Brain microvascular endothelial cell (primary cell): ENCODE measurements at regions not wholly inside any gene's neighbourhood (a gene's known extent, or its start where the extent isn't known, plus 50 kb on each side); places are given as distances from the start of the nearest gene placed in this dataset.
A peak's percentile ranks its signal among the peaks of the same experiment; 100 is the strongest.
"Not testable (repeated sequence)": the region's sequence is repeated elsewhere in the genome, so short reads cannot be mapped to it uniquely, and the experiment has no call there.

Source experiments
- DNase-seq: peaks from one replicate; pipeline ENCODE4 v3.0.0-alpha.2; 2020
- H3K27ac ChIP-seq: fragments of 250-450 bp; sonication (Bioruptor Pico); 2 replicates; pipeline ENCODE4 v1.5.1; 2020; ENCODE audit warnings: mild to moderate bottlenecking, moderate library complexity
- H3K27me3 ChIP-seq: fragments of 250-450 bp; sonication (Bioruptor Pico); replicated peaks from 2 replicates; pipeline ENCODE4 v1.5.1; 2020; ENCODE audit warnings: mild to moderate bottlenecking
- H3K36me3 ChIP-seq: fragments of 250-450 bp; sonication (Bioruptor Pico); replicated peaks from 2 replicates; pipeline ENCODE4 v1.5.1; 2020; ENCODE audit warnings: mild to moderate bottlenecking
- H3K4me3 ChIP-seq: 2 replicates; pipeline ENCODE4 v1.5.1; 2011; ENCODE audit warnings: low read depth, mild to moderate bottlenecking, control low read depth, low read length, moderate library complexity
- CTCF ChIP-seq: IDR thresholded peaks from 2 replicates; pipeline ENCODE4 v1.5.1; 2011; ENCODE audit warnings: low read depth, mild to moderate bottlenecking, moderate library complexity, low read length, control low read depth, inconsistent platforms; ENCODE audit errors: missing control alignments
- in situ Hi-C: cut with HindIII; loops from 2 replicates; pipeline ENCODE4 v1.10.0; 2017; ENCODE audit warnings: low sequenced_read_pairs, low pct_ligation_motif_present

- Histone ChIP-seq H3K27ac (no peak overlapping the region), H3K4me3 (no peak overlapping the region), H3K27me3 (no peaks in the 10 kb centered on the region), H3K36me3 (no peaks in the 10 kb centered on the region)
- DNase-seq = no peak
- TF ChIP-seq CTCF = no peak
- in situ Hi-C loops = no loop called here
Measured at GRCh38 chr4:106546370-106546769, 177.8 kb upstream of the GIMD1 start.

- H3K27me3 ChIP-seq, H3K4me3 ChIP-seq, in situ Hi-C loops, H3K27ac ChIP-seq, DNase-seq, H3K36me3 ChIP-seq: not testable (repeated sequence)
Measured at GRCh38 chr4:106542609-106543008, 174.0 kb upstream of the GIMD1 start.

- Histone ChIP-seq H3K27me3 (no peaks in the 10 kb centered on the region), H3K36me3 (no peaks in the 10 kb centered on the region), H3K27ac (no peak overlapping the region), H3K4me3 (no peak overlapping the region)
- peak; percentile 0 for DNase-seq
- no peak for TF ChIP-seq CTCF
- in situ Hi-C loops = no loop called here
Measured at GRCh38 chr4:106541253-106541652, 172.7 kb upstream of the GIMD1 start.

GRCh38 chr4:106530821-106531220, 162.2 kb upstream of the GIMD1 start:
- H3K36me3 ChIP-seq = no peaks in the 10 kb centered on the region
- DNase-seq = no peak
- no peaks in the 10 kb centered on the region for H3K27me3 ChIP-seq
- no peak overlapping the region for H3K27ac ChIP-seq
- in situ Hi-C loops = no loop called here
- H3K4me3 ChIP-seq = no peak overlapping the region
- no peak for TF ChIP-seq CTCF

- H3K4me3 ChIP-seq = no peak overlapping the region
- H3K27ac ChIP-seq = peak overlapping the region; percentile 21
- in situ Hi-C loops = no loop called here
- no peaks in the 10 kb centered on the region for H3K36me3 ChIP-seq
- no peaks in the 10 kb centered on the region for H3K27me3 ChIP-seq
- DNase-seq = no peak
- no peak for TF ChIP-seq CTCF
Measured at GRCh38 chr4:106530024-106530361, 161.4 kb upstream of the GIMD1 start.

- H3K36me3 ChIP-seq = no peaks in the 10 kb centered on the region
- DNase-seq = peak; percentile 16
- in situ Hi-C loops = no loop called here
- H3K4me3 ChIP-seq = no peak overlapping the region
- H3K27me3 ChIP-seq = no peaks in the 10 kb centered on the region
- peak overlapping the region; percentile 41 for H3K27ac ChIP-seq
- TF ChIP-seq CTCF = no peak
Measured at GRCh38 chr4:106529348-106530023, 160.9 kb upstream of the GIMD1 start.
